IMR-90 (cell line): ENCODE measurements at regions not wholly inside any gene's neighbourhood (a gene's known extent, or its start where the extent isn't known, plus 50 kb on each side); places are given as distances from the start of the nearest gene placed in this dataset.

Experiments used
- ATAC-seq: fragments of 200-7000 bp; cut with Tn5 transposase; 2 replicates; pipeline ENCODE4 v1.9.1; 2020; ENCODE audit warnings: low read depth, mild to moderate bottlenecking, moderate library complexity
- BruUV-seq: library from RNA; stranded (reverse); fragments of 400-500 nt; replicated peaks from 2 replicates; lab custom pipeline; 2021; lab: Mats Ljungman, UMichigan
- CTCF ChIA-PET: fragments of 300-600 bp; formaldehyde crosslinking; extraction: SDS; loops from one replicate; lab custom pipeline; 2021; ENCODE audit warnings: antibody characterized with exemption; lab: Yijun Ruan, JAX
- POLR2A ChIA-PET: fragments of 300-600 bp; sonication (Branson Sonifier 250); formaldehyde crosslinking; loops from one replicate; lab custom pipeline; 2022; ENCODE audit warnings: antibody characterized with exemption; ENCODE audit not compliant: unreplicated experiment; lab: Charles Lee
- DNase-seq: peaks from one replicate; pipeline ENCODE4 v3.0.0; 2013
- H2AFZ ChIP-seq: replicated peaks from 2 replicates; pipeline ENCODE3; 2013; ENCODE audit warnings: low read length, mild to moderate bottlenecking; ENCODE audit not compliant: poor library complexity
- H2AK5ac ChIP-seq: 2 replicates; pipeline ENCODE4 v1.6.1; 2013; ENCODE audit warnings: low read depth, low read length, inconsistent platforms
- H2AK9ac ChIP-seq: replicated peaks from 2 replicates; pipeline ENCODE3; 2013; ENCODE audit warnings: mild to moderate bottlenecking, low read depth, low read length, moderate library complexity; ENCODE audit not compliant: poor library complexity
- H2BK120ac ChIP-seq: 2 replicates; pipeline ENCODE4 v1.6.1; 2013; ENCODE audit warnings: low read depth, low read length, inconsistent platforms
- H2BK15ac ChIP-seq: 3 replicates; pipeline ENCODE4 v1.6.1; 2013; ENCODE audit warnings: low read depth, low read length, inconsistent platforms
- H2BK20ac ChIP-seq: 2 replicates; pipeline ENCODE4 v1.6.1; 2013; ENCODE audit warnings: low read depth, mild to moderate bottlenecking, inconsistent platforms, low read length, moderate library complexity
- H2BK5ac ChIP-seq: 2 replicates; pipeline ENCODE4 v1.6.1; 2013; ENCODE audit warnings: mild to moderate bottlenecking, low read depth, low read length, inconsistent platforms; ENCODE audit not compliant: poor library complexity, severe bottlenecking
- H3K14ac ChIP-seq: replicated peaks from 2 replicates; pipeline ENCODE4 v1.6.1; 2013; ENCODE audit warnings: low read depth, low read length, inconsistent platforms
- H3K18ac ChIP-seq: 2 replicates; pipeline ENCODE4 v1.6.1; 2013; ENCODE audit warnings: low read depth, low read length, control low read depth
- H3K23ac ChIP-seq: 2 replicates; pipeline ENCODE4 v1.6.1; 2013; ENCODE audit warnings: low read depth, low read length, inconsistent platforms
- H3K27ac ChIP-seq: 2 replicates; pipeline ENCODE4 v1.5.1; 2013; ENCODE audit warnings: mild to moderate bottlenecking, control low read depth, low read length; ENCODE audit not compliant: insufficient read depth
- H3K27me3 ChIP-seq: 2 replicates; pipeline ENCODE4 v1.6.1; 2013; ENCODE audit warnings: low read length; ENCODE audit not compliant: control insufficient read depth, insufficient read depth
- H3K36me3 ChIP-seq: 2 replicates; pipeline ENCODE4 v1.6.1; 2013; ENCODE audit warnings: low read length, mixed read lengths; ENCODE audit not compliant: control insufficient read depth, insufficient read depth
- H3K4ac ChIP-seq: 2 replicates; pipeline ENCODE4 v1.6.1; 2013; ENCODE audit warnings: low read depth, low read length, inconsistent platforms
- H3K4me1 ChIP-seq: 2 replicates; pipeline ENCODE4 v1.6.1; 2013; ENCODE audit warnings: low read length, mixed read lengths; ENCODE audit not compliant: control insufficient read depth, insufficient read depth
- H3K4me2 ChIP-seq: 2 replicates; pipeline ENCODE4 v1.6.1; 2013; ENCODE audit warnings: low read depth, mild to moderate bottlenecking, control low read depth, low read length, moderate library complexity
- H3K4me3 ChIP-seq: 2 replicates; pipeline ENCODE4 v1.5.1; 2013; ENCODE audit warnings: low read depth, mild to moderate bottlenecking, control low read depth, low read length, moderate library complexity; ENCODE audit not compliant: insufficient read depth
- H3K56ac ChIP-seq: 2 replicates; pipeline ENCODE4 v1.6.1; 2013; ENCODE audit warnings: low read length, inconsistent platforms; ENCODE audit not compliant: insufficient read depth; ENCODE audit errors: extremely low read depth
- H3K79me1 ChIP-seq, 2 experiments: 2 replicates each; pipeline ENCODE4 v1.6.1; 2013; ENCODE audit warnings: low read length in 2 of 2, inconsistent platforms in 1 of 2, low read depth in 1 of 2
- H3K9ac ChIP-seq: 2 replicates; pipeline ENCODE4 v1.6.1; 2013; ENCODE audit warnings: low read depth, low read length, control low read depth
- H3K9me1 ChIP-seq: 2 replicates; pipeline ENCODE4 v1.6.1; 2013; ENCODE audit warnings: low read length, inconsistent platforms; ENCODE audit not compliant: insufficient read depth
- H3K9me3 ChIP-seq: 2 replicates; pipeline ENCODE4 v1.6.1; 2013; ENCODE audit warnings: low read length; ENCODE audit not compliant: control insufficient read depth, insufficient read depth
- H4K20me1 ChIP-seq: 2 replicates; pipeline ENCODE4 v1.6.1; 2013; ENCODE audit warnings: low read length, inconsistent platforms; ENCODE audit not compliant: insufficient read depth
- H4K5ac ChIP-seq: 2 replicates; pipeline ENCODE4 v1.6.1; 2013; ENCODE audit warnings: mild to moderate bottlenecking, low read depth, low read length, control low read depth
- H4K8ac ChIP-seq, 2 experiments: 2 replicates each; pipeline ENCODE4 v1.6.1; 2013; ENCODE audit warnings: low read depth in 2 of 2, low read length in 2 of 2, control low read depth in 1 of 2, inconsistent platforms in 1 of 2
- H4K91ac ChIP-seq: 2 replicates; pipeline ENCODE4 v1.6.1; 2013; ENCODE audit warnings: low read depth, low read length, inconsistent platforms; ENCODE audit not compliant: insufficient read depth
- BHLHE40 ChIP-seq: fragments of 150-350 bp; IDR thresholded peaks from 2 replicates; pipeline ENCODE4 v1.6.1; 2016; ENCODE audit warnings: mild to moderate bottlenecking, low read depth, low read length
- CEBPB ChIP-seq: IDR thresholded peaks from 2 replicates; pipeline ENCODE4 v1.6.1; 2012; ENCODE audit warnings: low read depth, low read length, improper control_type of control experiment
- CHD1 ChIP-seq: IDR thresholded peaks from 2 replicates; pipeline ENCODE4 v1.6.1; 2012; ENCODE audit warnings: low read depth, low read length, improper control_type of control experiment
- CTCF ChIP-seq: conservative IDR thresholded peaks from 2 replicates; pipeline ENCODE4 v1.5.1; 2012; ENCODE audit warnings: mild to moderate bottlenecking, low read depth, low read length, improper control_type of control experiment
- ELK1 ChIP-seq: fragments of 150-350 bp; IDR thresholded peaks from 2 replicates; pipeline ENCODE4 v1.6.1; 2016; ENCODE audit warnings: low read depth, mild to moderate bottlenecking, low read length, moderate library complexity, borderline replicate concordance
- FOS ChIP-seq: fragments of 150-350 bp; IDR thresholded peaks from 2 replicates; pipeline ENCODE4 v1.6.1; 2016; ENCODE audit warnings: low read depth, low read length
- MAFK ChIP-seq: IDR thresholded peaks from 2 replicates; pipeline ENCODE4 v1.6.1; 2012; ENCODE audit warnings: low read depth, low read length, improper control_type of control experiment
- MAZ ChIP-seq: IDR thresholded peaks from 2 replicates; pipeline ENCODE4 v1.6.1; 2012; ENCODE audit warnings: low read depth, mild to moderate bottlenecking, low read length, improper control_type of control experiment, moderate library complexity, borderline replicate concordance
- MXI1 ChIP-seq: IDR thresholded peaks from 2 replicates; pipeline ENCODE4 v1.6.1; 2012; ENCODE audit warnings: low read depth, mild to moderate bottlenecking, low read length, moderate library complexity, borderline replicate concordance
- NFE2L2 ChIP-seq: fragments of 150-350 bp; IDR thresholded peaks from 2 replicates; pipeline ENCODE4 v1.6.1; 2016; ENCODE audit warnings: low read depth, mild to moderate bottlenecking, low read length
- POLR2A ChIP-seq: IDR thresholded peaks from 2 replicates; pipeline ENCODE4 v1.6.1; 2012; ENCODE audit warnings: mild to moderate bottlenecking, low read depth, low read length
- RAD21 ChIP-seq: IDR thresholded peaks from 2 replicates; pipeline ENCODE4 v1.6.1; 2012; ENCODE audit warnings: low read length, improper control_type of control experiment
- RCOR1 ChIP-seq: IDR thresholded peaks from 2 replicates; pipeline ENCODE4 v1.6.1; 2012; ENCODE audit warnings: mild to moderate bottlenecking, low read length, improper control_type of control experiment; ENCODE audit not compliant: insufficient replicate concordance
- RFX5 ChIP-seq: IDR thresholded peaks from 2 replicates; pipeline ENCODE4 v1.8.0; 2012; ENCODE audit warnings: low read depth, mild to moderate bottlenecking, low read length, moderate library complexity
- SMC3 ChIP-seq: fragments of 150-350 bp; IDR thresholded peaks from 2 replicates; pipeline ENCODE4 v1.6.1; 2016; ENCODE audit warnings: low read depth, mild to moderate bottlenecking, antibody characterized with exemption, low read length, moderate library complexity
- USF2 ChIP-seq: fragments of 150-350 bp; IDR thresholded peaks from 2 replicates; pipeline ENCODE4 v1.6.1; 2017; ENCODE audit warnings: mild to moderate bottlenecking, antibody characterized with exemption, low read length, low read depth
- WGBS, 2 experiments: methylation state at CpG; one replicate each; pipeline versions ENCODE4 v1.1.5 to v1.1.7; 2013; ENCODE audit warnings: missing lambda C conversion rate in 2 of 2; ENCODE audit not compliant: insufficient read length in 1 of 2; ENCODE audit errors: extremely low coverage in 2 of 2; 5-methylcytosine and 5-hydroxymethylcytosine counted together
- dilution Hi-C: fragments of 300-500 bp; cut with HindIII; formaldehyde crosslinking; loops from one replicate; pipeline ENCODE4 v1.14.3; 2018; ENCODE audit warnings: low sequenced_read_pairs; ENCODE audit not compliant: unreplicated experiment
- in situ Hi-C: fragments of 300-500 bp; cut with MboI; formaldehyde crosslinking; loops from 3 replicates; pipeline ENCODE4 v1.14.3; 2019; ENCODE audit warnings: low sequenced_read_pairs, inconsistent platforms, mixed read lengths
- intact Hi-C: fragments of 100-400 bp; cut with micrococcal nuclease; formaldehyde crosslinking; loops from 2 replicates; pipeline ENCODE4 v1.10.0; 2022

DNA sequence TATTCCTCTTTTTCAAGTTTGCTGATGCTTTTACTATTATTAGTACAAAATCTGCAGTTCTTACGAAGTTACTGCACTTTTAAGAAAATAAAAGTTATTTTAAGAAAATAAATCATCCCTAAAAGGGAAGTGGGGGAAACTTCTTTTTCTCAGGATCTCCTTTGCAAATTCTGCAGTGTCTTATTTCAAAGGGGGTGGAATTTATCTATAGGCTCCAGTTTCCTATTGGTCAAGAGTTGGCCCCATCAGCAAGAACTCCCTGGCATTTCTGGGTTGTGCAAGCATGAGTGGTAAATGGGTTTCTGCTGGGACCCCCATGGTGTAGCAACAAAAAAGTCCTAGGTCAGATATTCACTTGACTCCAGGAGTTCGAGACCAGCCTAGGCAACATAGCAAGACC lies 136.3 kb upstream of the PRDM1 start:
- H3K14ac ChIP-seq = no peak overlapping the region
- no peak overlapping the region for H4K5ac ChIP-seq
- H3K56ac ChIP-seq = no peak overlapping the region
- H4K20me1 ChIP-seq = no peaks in the 10 kb centered on the region
- no peak overlapping the region for H4K8ac ChIP-seq
- no peaks in the 10 kb centered on the region for H3K9me3 ChIP-seq
- no peaks in the 10 kb centered on the region for H3K4me1 ChIP-seq
- H2BK5ac ChIP-seq = no peak overlapping the region
- POLR2A ChIA-PET = no interaction called here
- no peak overlapping the region for H3K9ac ChIP-seq
- H2BK15ac ChIP-seq = no peak overlapping the region
- in situ Hi-C loops (no loop called here), intact Hi-C loops (no loop called here), dilution Hi-C loops (no loop called here)
- CTCF ChIA-PET = no interaction called here
- no CpG with 5 or more reads among the region's 2 CpGs for WGBS, 2 experiments
- H2BK120ac ChIP-seq = no peak overlapping the region
- no peak for ATAC-seq
- H2BK20ac ChIP-seq = no peak overlapping the region
- no peak overlapping the region for H2AFZ ChIP-seq
- H3K36me3 ChIP-seq = no peaks in the 10 kb centered on the region
- H3K4me3 ChIP-seq = no peak overlapping the region
- no peaks in the 10 kb centered on the region for H3K79me1 ChIP-seq
- H3K9me1 ChIP-seq = 0 out of 2 replicates have a peak, but pooled peaks cover 3% of the 10 kb centered on the region
- H3K4ac ChIP-seq = no peak overlapping the region
- H2AK5ac ChIP-seq = no peak overlapping the region
- H3K4me2 ChIP-seq = no peak overlapping the region
- TF ChIP-seq MXI1 = no peak
- TF ChIP-seq SMC3 = no peak
- no peak for TF ChIP-seq RCOR1
- TF ChIP-seq CEBPB = no peak
- no peak for TF ChIP-seq CTCF
- no peak for TF ChIP-seq RFX5
- TF ChIP-seq FOS = no peak
- no peak for TF ChIP-seq ELK1
- no peak for TF ChIP-seq NFE2L2
- no peak for TF ChIP-seq MAFK
- no peak for TF ChIP-seq RAD21
- no peak for TF ChIP-seq BHLHE40
- TF ChIP-seq MAZ = no peak
- no peak for TF ChIP-seq POLR2A
- TF ChIP-seq CHD1 = no peak
- no peak for TF ChIP-seq USF2
- H3K18ac ChIP-seq = no peak overlapping the region
- H3K23ac ChIP-seq = no peak overlapping the region
- no peak overlapping the region for H2AK9ac ChIP-seq
- no peaks in the 10 kb centered on the region for H3K27me3 ChIP-seq
- no peak overlapping the region for H3K27ac ChIP-seq
- no peak for DNase-seq
- no peak overlapping the region for H4K91ac ChIP-seq
- no TSS peak for BruUV-seq
